ENCODE measurements at regions not wholly inside any gene's neighbourhood (a gene's known extent, or its start where the extent isn't known, plus 50 kb on each side); places are given as distances from the start of the nearest gene placed in this dataset.

DNA sequence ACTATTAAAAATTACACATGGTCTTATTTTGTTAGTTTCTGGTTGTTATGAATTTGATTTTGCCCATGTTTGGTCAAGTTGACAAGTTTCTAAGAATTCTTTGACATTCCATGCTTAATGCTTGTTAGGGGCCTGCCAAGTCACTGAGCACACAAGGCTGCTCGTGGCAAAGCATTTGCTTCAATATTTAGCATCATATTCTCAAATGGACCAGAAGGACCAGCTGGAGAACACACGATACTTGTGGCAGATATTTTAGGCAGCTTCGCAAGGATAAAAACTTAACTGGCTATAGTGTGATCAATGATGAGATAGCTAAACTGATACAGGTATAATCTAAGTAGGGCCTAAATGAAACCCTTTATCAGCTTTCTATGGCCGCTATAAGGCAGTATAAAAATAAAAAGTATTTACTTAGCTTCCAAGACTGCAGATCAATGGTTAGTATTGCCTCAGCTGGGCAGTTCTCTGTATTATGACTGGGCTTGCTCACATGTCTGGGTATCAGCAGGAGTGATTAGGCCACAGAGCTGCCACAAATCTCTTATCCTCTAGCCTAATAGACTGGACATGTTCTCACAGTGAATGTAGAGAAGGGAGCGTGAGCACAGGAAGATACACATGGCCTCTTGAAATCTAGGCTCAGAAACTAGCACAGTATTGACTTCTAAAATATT is 155.9 kb upstream of the SPRY2 start:
- TF ChIP-seq POLR2A (IDR thresholded peaks at IDR 0.05) (no peak), POLR2AphosphoS5 (IDR thresholded peaks at IDR 0.05) (no peak), EP300 (IDR thresholded peaks at IDR 0.05) (no peak)
- TF ChIP-seq, protein P1, sequence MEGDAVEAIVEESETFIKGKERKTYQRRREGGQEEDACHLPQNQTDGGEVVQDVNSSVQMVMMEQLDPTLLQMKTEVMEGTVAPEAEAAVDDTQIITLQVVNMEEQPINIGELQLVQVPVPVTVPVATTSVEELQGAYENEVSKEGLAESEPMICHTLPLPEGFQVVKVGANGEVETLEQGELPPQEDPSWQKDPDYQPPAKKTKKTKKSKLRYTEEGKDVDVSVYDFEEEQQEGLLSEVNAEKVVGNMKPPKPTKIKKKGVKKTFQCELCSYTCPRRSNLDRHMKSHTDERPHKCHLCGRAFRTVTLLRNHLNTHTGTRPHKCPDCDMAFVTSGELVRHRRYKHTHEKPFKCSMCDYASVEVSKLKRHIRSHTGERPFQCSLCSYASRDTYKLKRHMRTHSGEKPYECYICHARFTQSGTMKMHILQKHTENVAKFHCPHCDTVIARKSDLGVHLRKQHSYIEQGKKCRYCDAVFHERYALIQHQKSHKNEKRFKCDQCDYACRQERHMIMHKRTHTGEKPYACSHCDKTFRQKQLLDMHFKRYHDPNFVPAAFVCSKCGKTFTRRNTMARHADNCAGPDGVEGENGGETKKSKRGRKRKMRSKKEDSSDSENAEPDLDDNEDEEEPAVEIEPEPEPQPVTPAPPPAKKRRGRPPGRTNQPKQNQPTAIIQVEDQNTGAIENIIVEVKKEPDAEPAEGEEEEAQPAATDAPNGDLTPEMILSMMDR (IDR thresholded peaks at IDR 0.05): no peak

All from upper lobe of left lung (tissue), 4 donors.